HEK293 (cell line): ENCODE measurements at regions not wholly inside any gene's neighbourhood (a gene's known extent, or its start where the extent isn't known, plus 50 kb on each side); places are given as distances from the start of the nearest gene placed in this dataset.

ENCODE experiments used
- CTCF ChIA-PET: fragments of 350-600 bp; formaldehyde crosslinking; extraction: SDS; loops from one replicate; lab custom pipeline; 2021; ENCODE audit warnings: antibody characterized with exemption; lab: Yijun Ruan, JAX
- POLR2A ChIA-PET: fragments of 300-600 bp; formaldehyde crosslinking; extraction: SDS; loops from one replicate; lab custom pipeline; 2020; ENCODE audit warnings: antibody characterized with exemption, inconsistent platforms; lab: Yijun Ruan, JAX
- H3K27ac ChIP-seq: fragments of 200-500 bp; sonication (Bioruptor generic); 2 replicates; pipeline ENCODE4 v1.5.1; 2014; ENCODE audit warnings: low read depth, low read length, control low read depth, inconsistent platforms; ENCODE audit errors: extremely low read depth
- H3K36me3 ChIP-seq, 2 experiments: fragments of 200-500 bp in 1 of 2; sonication (Bioruptor generic) in 1 of 2; 1 replicate in 1 of 2; 2 replicates in 1 of 2; pipeline ENCODE4 v1.5.1; 2014 to 2017; ENCODE audit warnings: inconsistent platforms in 2 of 2, low read length in 2 of 2; ENCODE audit not compliant: control insufficient read depth in 2 of 2, insufficient read depth in 1 of 2
- H3K4me1 ChIP-seq: fragments of 200-500 bp; sonication (Bioruptor generic); 2 replicates; pipeline ENCODE4 v1.5.1; 2014; ENCODE audit warnings: mild to moderate bottlenecking, low read length, inconsistent platforms; ENCODE audit not compliant: control insufficient read depth, insufficient read depth
- H3K4me3 ChIP-seq: 2 replicates; pipeline ENCODE4 v1.5.1; 2011; ENCODE audit warnings: low read depth, mild to moderate bottlenecking, control low read depth, low read length, moderate library complexity
- H3K9me3 ChIP-seq: fragments of 200-500 bp; sonication (Bioruptor generic); 2 replicates; pipeline ENCODE4 v1.5.1; 2014; ENCODE audit warnings: low read depth, low read length, inconsistent platforms; ENCODE audit not compliant: control insufficient read depth, insufficient read depth
- GLI4 ChIP-seq: fragments of 450-650 bp; formaldehyde crosslinking; IDR thresholded peaks from 2 replicates; pipeline ENCODE4 v1.5.1; 2016; ENCODE audit warnings: missing biosample characterization, missing genetic modification characterization
- IKZF3 ChIP-seq: fragments of 450-650 bp; IDR thresholded peaks from 2 replicates; pipeline ENCODE4 v1.5.0; 2018; ENCODE audit warnings: missing biosample characterization, mild to moderate bottlenecking, missing genetic modification characterization, moderate library complexity
- SCRT2 ChIP-seq: fragments of 450-650 bp; formaldehyde crosslinking; IDR thresholded peaks from 2 replicates; pipeline ENCODE4 v1.5.1; 2016; ENCODE audit warnings: missing biosample characterization, missing genetic modification characterization
- SETDB1 ChIP-seq: IDR thresholded peaks from one replicate; pipeline ENCODE4 v1.6.1; 2017; ENCODE audit warnings: mild to moderate bottlenecking, low read length, moderate library complexity, mixed read lengths; ENCODE audit not compliant: insufficient read length
- SP3 ChIP-seq: fragments of 450-650 bp; formaldehyde crosslinking; IDR thresholded peaks from 2 replicates; pipeline ENCODE4 v1.5.1; 2016; ENCODE audit warnings: missing biosample characterization, missing genetic modification characterization
- ZEB2 ChIP-seq: fragments of 450-650 bp; formaldehyde crosslinking; IDR thresholded peaks from 2 replicates; pipeline ENCODE4 v1.5.1; 2016; ENCODE audit warnings: missing biosample characterization, missing genetic modification characterization
- ZNF112 ChIP-seq: fragments of 450-650 bp; formaldehyde crosslinking; IDR thresholded peaks from 2 replicates; pipeline ENCODE4 v1.5.0; 2017; ENCODE audit warnings: missing biosample characterization, missing genetic modification characterization
- ZNF155 ChIP-seq: fragments of 450-650 bp; formaldehyde crosslinking; IDR thresholded peaks from 2 replicates; pipeline ENCODE4 v1.5.1; 2016; ENCODE audit warnings: missing biosample characterization, missing genetic modification characterization
- ZNF16 ChIP-seq: fragments of 450-650 bp; formaldehyde crosslinking; IDR thresholded peaks from 2 replicates; pipeline ENCODE4 v1.5.1; 2016; ENCODE audit warnings: low read depth, missing biosample characterization, missing genetic modification characterization
- ZNF19 ChIP-seq: fragments of 450-650 bp; formaldehyde crosslinking; IDR thresholded peaks from 2 replicates; pipeline ENCODE4; 2016; ENCODE audit warnings: missing biosample characterization, missing genetic modification characterization, low read depth
- ZNF223 ChIP-seq: fragments of 450-650 bp; formaldehyde crosslinking; IDR thresholded peaks from 2 replicates; pipeline ENCODE4 v1.5.1; 2016; ENCODE audit warnings: missing biosample characterization, missing genetic modification characterization
- ZNF324 ChIP-seq: fragments of 450-650 bp; formaldehyde crosslinking; IDR thresholded peaks from 2 replicates; pipeline ENCODE4 v1.5.1; 2016; ENCODE audit warnings: missing biosample characterization, missing genetic modification characterization
- ZNF37A ChIP-seq: fragments of 450-650 bp; IDR thresholded peaks from 2 replicates; pipeline ENCODE4 v1.5.1; 2018; ENCODE audit warnings: missing biosample characterization, missing genetic modification characterization
- ZNF391 ChIP-seq: fragments of 450-650 bp; formaldehyde crosslinking; IDR thresholded peaks from 2 replicates; pipeline ENCODE4 v1.5.1; 2016; ENCODE audit warnings: low read depth, missing biosample characterization, missing genetic modification characterization, borderline replicate concordance
- ZNF433 ChIP-seq: fragments of 450-650 bp; formaldehyde crosslinking; IDR thresholded peaks from 2 replicates; pipeline ENCODE4 v1.5.1; 2016; ENCODE audit warnings: missing biosample characterization, missing genetic modification characterization, low read depth
- ZNF510 ChIP-seq: fragments of 450-650 bp; formaldehyde crosslinking; IDR thresholded peaks from 2 replicates; pipeline ENCODE4 v1.5.1; 2018; ENCODE audit warnings: mild to moderate bottlenecking, missing genetic modification characterization, missing biosample characterization; ENCODE audit not compliant: insufficient replicate concordance
- ZNF555 ChIP-seq: fragments of 450-650 bp; formaldehyde crosslinking; conservative IDR thresholded peaks from 2 replicates; pipeline ENCODE4 v1.5.1; 2017; ENCODE audit warnings: missing biosample characterization, mild to moderate bottlenecking, missing genetic modification characterization, inconsistent platforms
- ZNF596 ChIP-seq: fragments of 450-650 bp; IDR thresholded peaks from 2 replicates; pipeline ENCODE4 v1.5.0; 2018; ENCODE audit warnings: missing biosample characterization, mild to moderate bottlenecking, missing genetic modification characterization, moderate library complexity
- ZNF747 ChIP-seq: fragments of 450-650 bp; formaldehyde crosslinking; IDR thresholded peaks from 2 replicates; pipeline ENCODE4 v1.5.1; 2016; ENCODE audit warnings: missing biosample characterization, missing genetic modification characterization
- ZNF843 ChIP-seq: fragments of 450-650 bp; formaldehyde crosslinking; IDR thresholded peaks from 2 replicates; pipeline ENCODE4 v1.5.1; 2016; ENCODE audit warnings: missing biosample characterization, missing genetic modification characterization
- ZSCAN30 ChIP-seq: fragments of 450-650 bp; IDR thresholded peaks from 2 replicates; pipeline ENCODE4 v1.5.1; 2018; ENCODE audit warnings: missing biosample characterization, mild to moderate bottlenecking, missing genetic modification characterization, moderate library complexity
- ZXDB ChIP-seq: fragments of 450-650 bp; formaldehyde crosslinking; IDR thresholded peaks from 2 replicates; pipeline ENCODE4 v1.5.1; 2016; ENCODE audit warnings: missing biosample characterization, missing genetic modification characterization
- TF ChIP-seq, protein P1 (sequence below): IDR thresholded peaks from 2 replicates; pipeline ENCODE4 v1.6.1; 2011; ENCODE audit warnings: mild to moderate bottlenecking, low read depth, low read length, borderline replicate concordance
- TF ChIP-seq, protein P2 (sequence below): fragments of 450-650 bp; formaldehyde crosslinking; IDR thresholded peaks from 2 replicates; pipeline ENCODE4 v1.5.1; 2016; ENCODE audit warnings: missing biosample characterization, missing genetic modification characterization
- TF ChIP-seq, protein P3 (sequence below): fragments of 450-650 bp; formaldehyde crosslinking; IDR thresholded peaks from 2 replicates; pipeline ENCODE4 v1.5.1; 2017; ENCODE audit warnings: missing biosample characterization, missing genetic modification characterization
- TF ChIP-seq, protein P4 (sequence below): fragments of 450-650 bp; IDR thresholded peaks from 2 replicates; pipeline ENCODE4 v1.5.1; 2018; ENCODE audit warnings: missing biosample characterization, missing genetic modification characterization
- TF ChIP-seq, protein P5 (sequence below): fragments of 450-650 bp; formaldehyde crosslinking; IDR thresholded peaks from 2 replicates; pipeline ENCODE4 v1.5.1; 2016; ENCODE audit warnings: missing biosample characterization, missing genetic modification characterization

DNA sequence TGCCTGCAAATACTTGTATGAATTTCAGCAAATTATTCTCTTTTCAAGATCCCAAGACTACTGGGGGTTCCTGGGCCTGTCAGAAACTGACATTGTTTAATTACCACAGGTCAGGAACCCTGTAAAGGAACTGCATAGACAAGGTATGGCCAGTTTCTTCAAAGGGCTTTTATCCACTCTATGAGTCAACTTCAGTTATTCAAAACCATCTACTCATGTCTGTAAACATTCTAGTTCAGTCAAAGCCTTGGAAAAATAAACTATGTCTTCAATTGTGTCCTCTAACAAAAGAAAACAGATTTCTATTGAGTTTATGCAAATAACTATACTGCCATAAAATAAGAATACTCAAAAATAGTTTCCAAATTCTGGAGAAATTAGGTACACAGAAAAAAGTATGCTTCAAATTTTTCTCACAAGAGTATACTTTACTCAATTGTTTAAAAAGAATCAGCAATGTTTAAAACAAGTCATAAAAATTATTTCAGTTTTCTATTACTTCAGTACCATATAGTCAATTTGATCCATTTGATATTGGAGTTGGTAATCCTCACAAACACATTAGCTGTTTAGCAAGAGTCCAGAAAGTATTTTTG lies 486.4 kb upstream of the PCDH20 start (continued):
- TF ChIP-seq, protein P1, sequence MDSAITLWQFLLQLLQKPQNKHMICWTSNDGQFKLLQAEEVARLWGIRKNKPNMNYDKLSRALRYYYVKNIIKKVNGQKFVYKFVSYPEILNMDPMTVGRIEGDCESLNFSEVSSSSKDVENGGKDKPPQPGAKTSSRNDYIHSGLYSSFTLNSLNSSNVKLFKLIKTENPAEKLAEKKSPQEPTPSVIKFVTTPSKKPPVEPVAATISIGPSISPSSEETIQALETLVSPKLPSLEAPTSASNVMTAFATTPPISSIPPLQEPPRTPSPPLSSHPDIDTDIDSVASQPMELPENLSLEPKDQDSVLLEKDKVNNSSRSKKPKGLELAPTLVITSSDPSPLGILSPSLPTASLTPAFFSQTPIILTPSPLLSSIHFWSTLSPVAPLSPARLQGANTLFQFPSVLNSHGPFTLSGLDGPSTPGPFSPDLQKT: 0 out of 2 replicates have a peak, but pooled peaks have one; percentile 33
- TF ChIP-seq ZNF433 (tag by site-specific recombination) (no peak), ZNF843 (tag by site-specific recombination) (no peak), ZSCAN30 (tag by site-specific recombination) (no peak), ZEB2 (no peak), SETDB1 (peak; percentile 94), ZNF155 (no peak), ZNF19 (no peak), ZNF112 (tag by site-specific recombination) (no peak), SCRT2 (tag by site-specific recombination) (no peak)
- TF ChIP-seq, protein P2, sequence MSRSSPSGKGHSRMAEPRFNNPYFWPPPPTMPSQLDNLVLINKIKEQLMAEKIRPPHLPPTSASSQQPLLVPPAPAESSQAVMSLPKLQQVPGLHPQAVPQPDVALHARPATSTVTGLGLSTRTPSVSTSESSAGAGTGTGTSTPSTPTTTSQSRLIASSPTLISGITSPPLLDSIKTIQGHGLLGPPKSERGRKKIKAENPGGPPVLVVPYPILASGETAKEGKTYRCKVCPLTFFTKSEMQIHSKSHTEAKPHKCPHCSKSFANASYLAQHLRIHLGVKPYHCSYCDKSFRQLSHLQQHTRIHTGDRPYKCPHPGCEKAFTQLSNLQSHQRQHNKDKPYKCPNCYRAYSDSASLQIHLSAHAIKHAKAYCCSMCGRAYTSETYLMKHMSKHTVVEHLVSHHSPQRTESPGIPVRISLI: no peak

DNA sequence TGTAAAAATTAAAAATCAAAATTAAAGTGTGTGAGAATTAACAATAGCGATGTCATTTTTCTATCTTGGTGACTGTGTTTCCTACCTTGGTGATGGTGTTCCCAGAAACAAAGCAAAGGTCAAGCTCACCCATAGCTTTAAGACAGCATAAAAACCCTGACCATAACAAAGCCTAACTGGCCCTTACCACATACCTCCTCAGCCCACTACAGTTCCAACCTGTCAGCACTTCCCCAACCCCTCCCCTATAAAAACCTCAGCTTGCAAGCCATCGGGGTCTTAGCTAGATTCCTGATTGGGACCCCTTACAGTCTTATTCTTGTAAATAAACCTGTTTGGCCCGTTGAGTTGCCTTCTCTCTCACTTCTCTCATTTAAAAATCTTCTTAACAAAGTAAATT lies 484.4 kb upstream of the PCDH20 start:
- ChIA-PET POLR2A (no interaction called here), CTCF (interaction anchor here (1.4 kb wide), 1 partner anchor 19 kb away, joined by 5 read pairs; no protein-coding TSS in a partner anchor)
- Histone ChIP-seq H3K27ac (no peak overlapping the region), H3K4me1 (no peaks in the 10 kb centered on the region), H3K4me3 (no peak overlapping the region), H3K36me3 (no peaks in the 10 kb centered on the region), H3K9me3 (no peaks in the 10 kb centered on the region)
- TF ChIP-seq, protein P3, sequence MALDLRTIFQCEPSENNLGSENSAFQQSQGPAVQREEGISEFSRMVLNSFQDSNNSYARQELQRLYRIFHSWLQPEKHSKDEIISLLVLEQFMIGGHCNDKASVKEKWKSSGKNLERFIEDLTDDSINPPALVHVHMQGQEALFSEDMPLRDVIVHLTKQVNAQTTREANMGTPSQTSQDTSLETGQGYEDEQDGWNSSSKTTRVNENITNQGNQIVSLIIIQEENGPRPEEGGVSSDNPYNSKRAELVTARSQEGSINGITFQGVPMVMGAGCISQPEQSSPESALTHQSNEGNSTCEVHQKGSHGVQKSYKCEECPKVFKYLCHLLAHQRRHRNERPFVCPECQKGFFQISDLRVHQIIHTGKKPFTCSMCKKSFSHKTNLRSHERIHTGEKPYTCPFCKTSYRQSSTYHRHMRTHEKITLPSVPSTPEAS: no peak
- TF ChIP-seq ZNF324 (tag by site-specific recombination) (no peak), ZNF433 (tag by site-specific recombination) (no peak), ZXDB (tag by site-specific recombination) (no peak), ZNF596 (no peak), ZNF747 (tag by site-specific recombination) (no peak), GLI4 (tag by site-specific recombination) (no peak), ZNF37A (tag by site-specific recombination) (no peak), ZNF16 (tag by site-specific recombination) (no peak), ZNF223 (tag by site-specific recombination) (no peak), ZNF555 (tag by site-specific recombination) (no peak), ZNF391 (tag by site-specific recombination) (no peak), ZNF510 (tag by site-specific recombination) (no peak), SP3 (no peak), IKZF3 (tag by site-specific recombination) (no peak)
- TF ChIP-seq, protein P4, sequence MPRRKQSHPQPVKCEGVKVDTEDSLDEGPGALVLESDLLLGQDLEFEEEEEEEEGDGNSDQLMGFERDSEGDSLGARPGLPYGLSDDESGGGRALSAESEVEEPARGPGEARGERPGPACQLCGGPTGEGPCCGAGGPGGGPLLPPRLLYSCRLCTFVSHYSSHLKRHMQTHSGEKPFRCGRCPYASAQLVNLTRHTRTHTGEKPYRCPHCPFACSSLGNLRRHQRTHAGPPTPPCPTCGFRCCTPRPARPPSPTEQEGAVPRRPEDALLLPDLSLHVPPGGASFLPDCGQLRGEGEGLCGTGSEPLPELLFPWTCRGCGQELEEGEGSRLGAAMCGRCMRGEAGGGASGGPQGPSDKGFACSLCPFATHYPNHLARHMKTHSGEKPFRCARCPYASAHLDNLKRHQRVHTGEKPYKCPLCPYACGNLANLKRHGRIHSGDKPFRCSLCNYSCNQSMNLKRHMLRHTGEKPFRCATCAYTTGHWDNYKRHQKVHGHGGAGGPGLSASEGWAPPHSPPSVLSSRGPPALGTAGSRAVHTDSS (tag by site-specific recombination): no peak
- TF ChIP-seq, protein P5, sequence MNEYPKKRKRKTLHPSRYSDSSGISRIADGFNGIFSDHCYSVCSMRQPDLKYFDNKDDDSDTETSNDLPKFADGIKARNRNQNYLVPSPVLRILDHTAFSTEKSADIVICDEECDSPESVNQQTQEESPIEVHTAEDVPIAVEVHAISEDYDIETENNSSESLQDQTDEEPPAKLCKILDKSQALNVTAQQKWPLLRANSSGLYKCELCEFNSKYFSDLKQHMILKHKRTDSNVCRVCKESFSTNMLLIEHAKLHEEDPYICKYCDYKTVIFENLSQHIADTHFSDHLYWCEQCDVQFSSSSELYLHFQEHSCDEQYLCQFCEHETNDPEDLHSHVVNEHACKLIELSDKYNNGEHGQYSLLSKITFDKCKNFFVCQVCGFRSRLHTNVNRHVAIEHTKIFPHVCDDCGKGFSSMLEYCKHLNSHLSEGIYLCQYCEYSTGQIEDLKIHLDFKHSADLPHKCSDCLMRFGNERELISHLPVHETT (tag by site-specific recombination): no peak
